ENCODE measurements at regions not wholly inside any gene's neighbourhood (a gene's known extent, or its start where the extent isn't known, plus 50 kb on each side); places are given as distances from the start of the nearest gene placed in this dataset.

DNA sequence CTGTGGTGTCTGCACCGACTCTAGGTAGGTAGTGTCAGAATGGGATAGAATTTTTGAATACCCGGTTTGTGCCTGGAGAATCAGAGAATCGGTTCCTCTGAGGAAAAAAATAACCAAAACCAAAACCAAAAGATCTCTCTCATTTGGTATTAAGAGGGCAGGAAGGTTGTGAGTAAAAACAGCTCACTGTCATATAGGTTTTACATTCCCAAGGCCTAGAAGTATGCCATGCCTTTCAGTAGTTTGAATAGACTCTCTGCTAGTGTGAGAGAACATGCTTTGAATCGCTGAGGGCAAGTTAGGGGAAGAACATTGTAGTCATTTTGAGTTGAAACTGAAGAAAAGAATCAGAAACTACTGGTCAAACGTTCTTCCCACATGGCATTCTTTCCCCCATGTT is 411.4 kb upstream of the CD180 start:
- FAIRE-seq: peak; percentile 30
- no peak for TF ChIP-seq POLR2AphosphoS5 (IDR thresholded peaks at IDR 0.05; ENCODE audit: low read depth, low read length)
- no peak for DNase-seq (ENCODE audit: insufficient read length)

DNA sequence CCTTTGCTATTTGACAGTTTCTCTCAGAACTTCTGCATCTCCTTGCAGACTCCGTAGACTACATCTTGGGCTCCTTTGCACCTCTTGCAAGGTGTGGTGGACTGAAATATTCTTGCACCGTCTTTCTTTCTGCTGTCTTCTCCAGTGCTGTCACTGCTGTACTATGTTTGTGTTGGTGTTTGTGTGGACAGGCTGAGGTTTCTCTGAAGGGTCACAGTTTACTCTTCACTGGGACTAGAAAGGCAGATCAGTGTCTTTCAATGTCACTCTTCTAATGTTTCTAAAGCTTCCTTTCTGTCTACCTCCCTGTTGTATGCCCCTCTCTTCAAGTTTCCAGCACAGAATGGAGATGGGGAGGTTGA is 410.0 kb upstream of the CD180 start:
- FAIRE-seq: no peak
- TF ChIP-seq POLR2AphosphoS5 (IDR thresholded peaks at IDR 0.05; ENCODE audit: low read depth, low read length) (no peak), TAF1 (IDR thresholded peaks at IDR 0.05; ENCODE audit: borderline replicate concordance, low read depth, low read length) (no peak), POLR2A (IDR thresholded peaks at IDR 0.05; ENCODE audit: low read depth, low read length) (no peak)
- no peak for DNase-seq (ENCODE audit: insufficient read length)

DNA sequence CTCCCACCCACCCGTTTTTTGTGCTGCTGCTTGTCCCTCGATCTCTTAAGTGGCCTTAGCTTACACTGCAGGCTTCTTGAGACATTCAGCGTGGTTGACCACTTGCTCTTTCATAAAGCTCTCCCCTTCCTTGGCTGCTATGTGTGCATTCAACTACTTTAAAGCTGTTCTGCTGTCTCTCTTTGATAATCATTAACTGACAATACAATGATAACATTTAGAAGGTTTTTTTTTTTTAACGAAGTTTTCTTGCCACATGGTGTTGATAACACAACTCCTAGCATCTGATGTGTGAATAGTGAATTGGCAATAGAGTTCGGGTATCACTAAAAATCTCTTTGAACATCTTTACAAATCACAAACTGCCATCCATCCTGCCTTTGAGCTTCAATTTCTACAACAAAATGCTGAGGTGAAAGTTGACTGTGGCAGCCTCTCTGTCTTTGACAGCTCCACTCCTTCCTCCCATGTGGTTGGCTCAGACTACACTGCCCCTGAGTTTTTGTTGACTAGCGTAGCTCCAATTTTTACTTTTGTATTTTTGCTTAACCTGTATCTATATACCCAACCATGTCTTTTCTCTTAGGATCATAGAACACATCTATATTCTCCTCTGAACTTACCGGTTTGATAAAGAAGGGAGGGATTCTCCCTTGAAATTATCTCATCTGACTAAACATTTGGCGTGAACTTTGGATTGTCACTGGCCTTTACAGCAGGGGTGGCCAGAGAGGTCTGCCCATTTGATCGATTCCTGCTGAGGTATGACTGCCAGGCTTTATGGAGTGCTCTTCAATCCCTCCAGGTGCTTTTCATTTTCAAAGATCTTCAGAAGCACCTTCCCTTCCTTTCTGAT is 409.4 kb upstream of the CD180 start:
- TF ChIP-seq TAF1 (IDR thresholded peaks at IDR 0.05; ENCODE audit: borderline replicate concordance, low read depth, low read length) (no peak), POLR2A (IDR thresholded peaks at IDR 0.05; ENCODE audit: low read depth, low read length) (no peak), POLR2AphosphoS5 (IDR thresholded peaks at IDR 0.05; ENCODE audit: low read depth, low read length) (no peak)
- FAIRE-seq: no peak
- DNase-seq (ENCODE audit: insufficient read length): no peak

DNA sequence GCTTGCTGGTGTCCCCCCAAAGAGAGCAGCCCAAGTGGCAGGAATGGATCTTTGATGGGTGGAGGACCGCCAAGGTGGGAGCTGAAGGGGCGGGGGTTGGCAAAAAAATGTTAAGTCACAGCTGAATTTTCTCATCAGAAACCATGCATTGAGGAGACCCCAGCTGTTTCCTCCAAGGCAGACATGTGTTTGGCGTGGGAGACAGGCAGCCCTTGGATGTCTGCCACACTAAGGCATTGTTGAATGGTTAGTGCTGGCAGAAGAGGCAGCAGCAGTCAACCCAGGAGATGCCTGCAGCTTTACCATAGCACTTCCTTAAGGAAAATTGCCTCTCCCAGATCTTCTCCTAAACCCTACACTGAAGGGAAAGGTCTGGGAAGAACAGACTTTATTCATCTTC is 394.9 kb upstream of the CD180 start:
- TF ChIP-seq POLR2AphosphoS5 (IDR thresholded peaks at IDR 0.05; ENCODE audit: low read depth, low read length): no peak
- TF ChIP-seq TAF1 (IDR thresholded peaks at IDR 0.05; ENCODE audit: borderline replicate concordance, low read depth, low read length): no peak
- no peak for TF ChIP-seq POLR2A (IDR thresholded peaks at IDR 0.05; ENCODE audit: low read depth, low read length)
- DNase-seq (ENCODE audit: insufficient read length) (no peak), FAIRE-seq (no peak)

DNA sequence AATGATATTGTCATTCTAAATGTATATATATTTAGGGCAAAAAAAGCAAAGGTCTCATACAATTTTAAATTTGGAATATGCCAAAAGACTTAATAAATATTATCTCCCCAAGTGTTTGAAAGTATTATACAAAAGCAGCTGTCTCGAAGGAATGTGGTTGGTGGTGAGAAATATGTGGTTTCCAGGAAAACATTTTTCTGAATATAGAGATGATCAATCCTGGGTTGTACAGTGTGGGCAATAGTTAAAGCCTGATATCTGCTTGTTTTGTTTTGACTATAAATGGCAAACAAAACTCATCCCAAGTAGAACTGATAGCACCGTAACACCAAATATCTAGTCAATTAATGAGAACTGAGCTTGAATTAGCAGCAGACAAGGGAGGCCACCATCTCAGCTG is 391.8 kb upstream of the CD180 start:
- TF ChIP-seq POLR2A (IDR thresholded peaks at IDR 0.05; ENCODE audit: low read depth, low read length): no peak
- no peak for TF ChIP-seq TAF1 (IDR thresholded peaks at IDR 0.05; ENCODE audit: borderline replicate concordance, low read depth, low read length)
- TF ChIP-seq POLR2AphosphoS5 (IDR thresholded peaks at IDR 0.05; ENCODE audit: low read depth, low read length): no peak

DNA sequence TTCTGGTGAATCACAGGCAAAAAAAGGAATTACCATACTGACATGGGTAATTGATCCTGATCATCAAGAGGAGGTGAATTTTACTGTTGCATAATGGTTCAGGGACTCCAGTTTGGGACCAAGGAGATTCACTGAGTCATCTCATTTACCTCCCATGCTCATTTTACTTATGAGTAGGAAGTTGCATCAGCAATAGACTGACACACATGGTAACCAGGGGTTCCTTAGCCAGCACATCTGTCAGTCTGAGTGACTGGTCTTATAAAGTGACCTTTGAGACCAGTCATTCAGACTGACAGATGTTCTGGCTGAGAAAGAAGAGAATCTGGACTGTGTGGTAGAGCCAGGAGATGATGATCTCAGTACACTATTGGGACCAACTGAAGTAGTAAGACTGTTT is 384.6 kb upstream of the CD180 start:
- FAIRE-seq: no peak
- TF ChIP-seq POLR2AphosphoS5 (IDR thresholded peaks at IDR 0.05; ENCODE audit: low read depth, low read length) (no peak), POLR2A (IDR thresholded peaks at IDR 0.05; ENCODE audit: low read depth, low read length) (no peak), TAF1 (IDR thresholded peaks at IDR 0.05; ENCODE audit: borderline replicate concordance, low read depth, low read length) (no peak)
- DNase-seq (ENCODE audit: insufficient read length): no peak

More for the DNA sequence above, 391.8 kb upstream of the CD180 start:
- DNase-seq (ENCODE audit: insufficient read length) (no peak), FAIRE-seq (no peak)

DNA sequence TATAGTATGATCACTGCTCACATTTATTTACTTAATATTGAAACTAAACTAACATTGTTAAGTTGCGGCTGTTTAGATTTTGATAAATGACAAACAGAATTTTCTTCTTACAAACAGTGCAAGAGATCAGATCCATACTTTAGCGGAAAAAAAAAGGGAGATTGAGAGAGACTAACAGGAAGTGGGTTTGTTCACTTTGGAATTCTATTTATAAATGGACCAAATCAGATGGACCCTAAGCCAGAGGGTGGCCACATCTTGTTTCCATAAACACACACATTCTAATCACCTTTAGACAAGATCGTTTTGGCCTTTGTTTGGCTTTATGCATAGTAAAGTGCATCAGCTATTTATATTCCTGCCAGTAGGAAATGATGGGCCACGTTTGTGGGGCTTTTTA is 381.4 kb upstream of the CD180 start:
- FAIRE-seq (no peak), DNase-seq (ENCODE audit: insufficient read length) (no peak)
- no peak for TF ChIP-seq TAF1 (IDR thresholded peaks at IDR 0.05; ENCODE audit: borderline replicate concordance, low read depth, low read length)
- no peak for TF ChIP-seq POLR2AphosphoS5 (IDR thresholded peaks at IDR 0.05; ENCODE audit: low read depth, low read length)
- TF ChIP-seq POLR2A (IDR thresholded peaks at IDR 0.05; ENCODE audit: low read depth, low read length): no peak

DNA sequence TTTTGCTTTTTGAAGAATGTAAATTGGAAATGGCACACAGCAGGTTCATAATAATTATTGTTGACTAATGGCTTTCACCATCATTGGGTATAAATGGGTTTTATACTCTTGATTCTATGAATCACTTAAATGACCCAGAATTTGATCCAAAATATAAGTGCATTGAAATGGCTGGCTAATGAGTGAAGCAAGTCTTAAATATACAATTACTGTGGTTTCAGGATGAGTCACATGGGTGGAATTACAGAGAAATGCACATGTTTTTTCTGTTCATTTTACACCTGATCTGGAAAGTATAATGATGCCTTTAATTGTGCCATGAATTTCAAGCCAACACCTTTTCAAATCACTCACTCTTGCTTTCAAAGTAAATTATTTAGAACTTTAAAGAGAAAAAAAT is 380.8 kb upstream of the CD180 start:
- TF ChIP-seq POLR2A (IDR thresholded peaks at IDR 0.05; ENCODE audit: low read depth, low read length): no peak
- TF ChIP-seq TAF1 (IDR thresholded peaks at IDR 0.05; ENCODE audit: borderline replicate concordance, low read depth, low read length): no peak
- no peak for TF ChIP-seq POLR2AphosphoS5 (IDR thresholded peaks at IDR 0.05; ENCODE audit: low read depth, low read length)
- FAIRE-seq (no peak), DNase-seq (ENCODE audit: insufficient read length) (no peak)

DNA sequence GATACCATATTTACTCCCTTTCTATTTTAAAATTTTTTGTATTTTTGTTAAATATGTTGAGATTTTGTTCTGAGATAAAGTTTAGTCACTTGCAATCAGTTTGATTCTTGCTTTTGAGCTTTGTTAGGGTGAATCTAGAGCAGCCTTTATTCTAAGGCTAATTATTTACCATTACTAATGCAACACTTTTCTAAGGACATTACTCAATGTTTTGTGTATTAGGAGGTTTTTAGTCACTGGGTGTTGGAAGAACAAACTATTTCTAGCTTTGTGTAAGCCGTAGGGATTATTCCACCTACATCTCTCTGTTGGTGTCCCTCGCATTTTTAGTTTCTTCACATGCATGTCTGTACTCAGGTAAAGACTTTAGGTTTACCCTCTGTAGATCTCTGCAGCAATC is 379.5 kb upstream of the CD180 start:
- DNase-seq (ENCODE audit: insufficient read length) (no peak), FAIRE-seq (no peak)
- TF ChIP-seq POLR2AphosphoS5 (IDR thresholded peaks at IDR 0.05; ENCODE audit: low read depth, low read length) (no peak), TAF1 (IDR thresholded peaks at IDR 0.05; ENCODE audit: borderline replicate concordance, low read depth, low read length) (no peak), POLR2A (IDR thresholded peaks at IDR 0.05; ENCODE audit: low read depth, low read length) (no peak)

DNA sequence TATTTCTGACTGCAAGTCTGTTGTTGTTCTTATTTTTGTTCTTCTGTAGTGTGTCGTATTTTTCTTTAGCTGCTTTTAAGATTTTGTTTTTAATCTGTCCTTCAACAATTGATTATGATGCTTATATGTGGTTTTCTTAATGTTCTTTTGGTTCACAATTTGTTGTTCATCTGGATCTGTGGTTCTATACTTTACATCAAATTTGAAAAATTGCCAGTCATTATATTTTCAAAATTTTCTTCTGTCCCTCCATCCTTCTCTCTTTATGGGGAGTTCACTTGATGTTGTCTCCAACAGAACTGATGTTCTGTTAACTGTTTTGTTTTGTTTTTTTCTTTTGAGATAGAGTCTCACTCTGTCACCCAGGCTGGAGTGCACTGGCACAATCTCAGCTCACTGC is 378.5 kb upstream of the CD180 start:
- no peak for FAIRE-seq
- TF ChIP-seq POLR2A (IDR thresholded peaks at IDR 0.05; ENCODE audit: low read depth, low read length) (no peak), TAF1 (IDR thresholded peaks at IDR 0.05; ENCODE audit: borderline replicate concordance, low read depth, low read length) (no peak), POLR2AphosphoS5 (IDR thresholded peaks at IDR 0.05; ENCODE audit: low read depth, low read length) (no peak)
- no peak for DNase-seq (ENCODE audit: insufficient read length)

DNA sequence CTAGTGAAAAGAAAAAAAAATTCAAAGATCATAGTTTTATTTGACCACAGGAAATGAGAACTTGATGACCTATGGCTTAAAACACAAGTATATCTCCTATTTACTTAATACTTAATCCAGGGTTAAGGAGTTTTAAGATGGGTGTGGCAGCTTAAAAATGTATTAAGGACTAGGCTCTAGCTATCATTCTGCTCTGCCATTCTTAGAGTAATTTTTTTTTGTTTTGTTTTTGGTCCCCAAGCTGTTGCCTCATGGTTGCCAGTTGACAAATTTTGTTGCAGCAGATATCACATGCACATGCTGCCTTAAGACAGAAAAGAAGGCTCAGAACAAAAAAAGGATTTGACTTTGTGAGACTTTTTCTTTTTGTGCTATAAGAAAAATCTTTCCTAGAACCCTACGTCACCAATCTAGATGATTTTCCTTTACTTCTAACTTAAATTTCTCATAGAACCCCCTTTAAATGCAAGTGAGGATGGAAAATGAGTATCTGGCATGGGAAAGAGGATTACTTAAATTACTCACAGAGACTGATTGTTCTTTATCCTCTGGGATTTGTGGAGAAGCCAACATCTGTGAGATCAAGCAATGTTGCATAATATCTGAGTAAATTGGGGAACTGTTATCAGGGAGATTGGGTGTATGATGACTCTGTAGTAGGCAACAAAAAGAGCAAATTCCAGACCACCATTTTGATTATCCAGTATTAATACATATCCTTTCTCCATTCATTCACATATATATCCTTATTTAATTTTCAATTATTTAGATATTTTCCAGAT is 364.7 kb upstream of the CD180 start:
- TF ChIP-seq POLR2A (IDR thresholded peaks at IDR 0.05; ENCODE audit: low read depth, low read length) (no peak), POLR2AphosphoS5 (IDR thresholded peaks at IDR 0.05; ENCODE audit: low read depth, low read length) (no peak), TAF1 (IDR thresholded peaks at IDR 0.05; ENCODE audit: borderline replicate concordance, low read depth, low read length) (no peak)
- FAIRE-seq (no peak), DNase-seq (ENCODE audit: insufficient read length) (no peak)

DNA sequence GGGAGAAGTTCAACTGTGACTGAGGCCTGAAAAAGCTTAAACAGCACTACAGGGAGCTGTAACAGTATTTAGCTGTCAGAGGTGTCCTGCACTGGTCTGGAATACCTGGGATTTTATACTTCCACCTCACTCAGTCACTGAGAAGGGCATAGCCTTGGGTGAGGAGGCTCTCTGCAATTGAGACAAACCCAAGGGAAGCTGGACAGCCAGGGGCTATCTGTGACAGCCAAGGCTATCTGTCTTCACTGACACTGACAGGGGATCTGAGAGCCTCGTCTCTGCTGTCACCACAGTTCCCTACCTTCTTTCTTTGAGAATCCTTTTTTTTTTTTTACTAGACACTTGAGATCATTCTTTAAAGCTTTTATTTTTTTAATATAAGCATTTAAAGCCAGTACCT is 356.2 kb upstream of the CD180 start:
- DNase-seq (ENCODE audit: insufficient read length) (no peak), FAIRE-seq (no peak)
- TF ChIP-seq TAF1 (IDR thresholded peaks at IDR 0.05; ENCODE audit: borderline replicate concordance, low read depth, low read length): no peak
- no peak for TF ChIP-seq POLR2A (IDR thresholded peaks at IDR 0.05; ENCODE audit: low read depth, low read length)
- no peak for TF ChIP-seq POLR2AphosphoS5 (IDR thresholded peaks at IDR 0.05; ENCODE audit: low read depth, low read length)
